Fibroblast of mammary gland (primary cell): ENCODE measurements at regions not wholly inside any gene's neighbourhood (a gene's known extent, or its start where the extent isn't known, plus 50 kb on each side); places are given as distances from the start of the nearest gene placed in this dataset.
A peak's percentile ranks its signal among the peaks of the same experiment; 100 is the strongest.

Experiments
- DNase-seq: peaks from one replicate; pipeline ENCODE4 v3.0.0-alpha.2; 2010; ENCODE audit warnings: low read depth
- H3K4me3 ChIP-seq: 2 replicates; pipeline ENCODE4 v1.5.1; 2011; ENCODE audit warnings: low read depth, mild to moderate bottlenecking, low read length, moderate library complexity; ENCODE audit not compliant: control insufficient read depth
- CTCF ChIP-seq: conservative IDR thresholded peaks from 2 replicates; pipeline ENCODE4 v1.5.1; 2011; ENCODE audit warnings: low read depth, low read length, inconsistent platforms; ENCODE audit not compliant: control insufficient read depth, insufficient read depth

GRCh38 chr16:5971106-5971505 is 873.5 kb upstream of the EEF2KMT start:
- no peak for DNase-seq
- no peak for TF ChIP-seq CTCF
- no peak overlapping the region for H3K4me3 ChIP-seq

GRCh38 chr16:5966004-5966403 is 868.4 kb upstream of the EEF2KMT start:
- no peak for DNase-seq
- no peak for TF ChIP-seq CTCF
- H3K4me3 ChIP-seq: no peak overlapping the region

- TF ChIP-seq CTCF: no peak
- no peak overlapping the region for H3K4me3 ChIP-seq
- DNase-seq: no peak
These were observed 867.7 kb upstream of the EEF2KMT start for GRCh38 chr16:5965321-5965720.

GRCh38 chr16:5951486-5951885 is 853.9 kb upstream of the EEF2KMT start:
- no peak for DNase-seq
- no peak for TF ChIP-seq CTCF
- no peak overlapping the region for H3K4me3 ChIP-seq

- DNase-seq: peak; percentile 0
- no peak overlapping the region for H3K4me3 ChIP-seq
- no peak for TF ChIP-seq CTCF
These were observed 847.4 kb upstream of the EEF2KMT start for GRCh38 chr16:5944971-5945370.

- TF ChIP-seq CTCF: no peak
- no peak overlapping the region for H3K4me3 ChIP-seq
- no peak for DNase-seq
These were observed 841.0 kb upstream of the EEF2KMT start for GRCh38 chr16:5938607-5939006.

GRCh38 chr16:5932906-5933305 is 835.3 kb upstream of the EEF2KMT start:
- no peak overlapping the region for H3K4me3 ChIP-seq
- no peak for TF ChIP-seq CTCF
- DNase-seq: no peak
